ENCODE measurements at regions not wholly inside any gene's neighbourhood (a gene's known extent, or its start where the extent isn't known, plus 50 kb on each side); places are given as distances from the start of the nearest gene placed in this dataset.

DNA sequence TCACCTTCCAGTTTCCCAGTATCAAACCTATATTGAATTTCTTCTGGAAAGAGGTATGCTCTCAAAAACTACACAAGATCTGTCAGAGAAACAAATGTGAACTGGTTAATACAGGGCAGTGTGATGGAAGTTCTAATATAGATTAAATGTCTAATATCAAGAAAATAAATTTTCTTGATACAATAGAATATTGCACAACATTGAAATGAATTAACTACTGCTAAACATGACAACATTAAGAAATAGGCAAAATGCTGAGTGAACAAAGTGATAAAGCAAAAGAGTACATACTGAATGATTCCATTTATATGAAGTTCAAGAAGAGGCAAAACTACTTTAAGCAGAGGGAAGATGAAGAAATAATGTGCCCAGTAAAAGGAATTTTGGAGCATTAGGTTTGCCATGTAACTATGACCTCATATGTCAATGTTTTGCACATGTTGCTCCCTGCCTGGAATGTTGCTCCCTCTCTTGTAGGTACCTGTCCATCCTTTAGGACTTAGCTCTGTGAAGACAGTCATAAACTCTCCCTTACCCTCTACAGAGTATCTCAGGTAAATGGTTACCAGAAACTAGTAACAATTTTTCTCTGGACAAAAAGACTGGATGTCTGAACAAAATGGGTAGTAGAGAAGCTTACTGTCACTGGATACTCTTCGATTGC, 339.0 kb downstream of the RAD51AP2 start:
- CTCF ChIA-PET: no interaction called here
- POLR2A ChIA-PET: no interaction called here
- H3K27me3 ChIP-seq (ENCODE audit: control insufficient read depth, insufficient read depth, low read length): no peaks in the 10 kb centered on the region
- no peak for DNase-seq (ENCODE audit: low read depth)
- H3K36me3 ChIP-seq (ENCODE audit: control insufficient read depth, insufficient read depth, low read length): no peaks in the 10 kb centered on the region
- no peak overlapping the region for H3K4me3 ChIP-seq (ENCODE audit: low read depth, low read length)
- TF ChIP-seq, protein P1, sequence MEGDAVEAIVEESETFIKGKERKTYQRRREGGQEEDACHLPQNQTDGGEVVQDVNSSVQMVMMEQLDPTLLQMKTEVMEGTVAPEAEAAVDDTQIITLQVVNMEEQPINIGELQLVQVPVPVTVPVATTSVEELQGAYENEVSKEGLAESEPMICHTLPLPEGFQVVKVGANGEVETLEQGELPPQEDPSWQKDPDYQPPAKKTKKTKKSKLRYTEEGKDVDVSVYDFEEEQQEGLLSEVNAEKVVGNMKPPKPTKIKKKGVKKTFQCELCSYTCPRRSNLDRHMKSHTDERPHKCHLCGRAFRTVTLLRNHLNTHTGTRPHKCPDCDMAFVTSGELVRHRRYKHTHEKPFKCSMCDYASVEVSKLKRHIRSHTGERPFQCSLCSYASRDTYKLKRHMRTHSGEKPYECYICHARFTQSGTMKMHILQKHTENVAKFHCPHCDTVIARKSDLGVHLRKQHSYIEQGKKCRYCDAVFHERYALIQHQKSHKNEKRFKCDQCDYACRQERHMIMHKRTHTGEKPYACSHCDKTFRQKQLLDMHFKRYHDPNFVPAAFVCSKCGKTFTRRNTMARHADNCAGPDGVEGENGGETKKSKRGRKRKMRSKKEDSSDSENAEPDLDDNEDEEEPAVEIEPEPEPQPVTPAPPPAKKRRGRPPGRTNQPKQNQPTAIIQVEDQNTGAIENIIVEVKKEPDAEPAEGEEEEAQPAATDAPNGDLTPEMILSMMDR (IDR thresholded peaks at IDR 0.05; ENCODE audit: insufficient read depth, low read depth, low read length): no peak

GRCh38 chr2:17177088-17177487, 341.2 kb downstream of the RAD51AP2 start:
- Histone ChIP-seq H3K36me3 (ENCODE audit: control insufficient read depth, insufficient read depth, low read length) (no peaks in the 10 kb centered on the region), H3K27me3 (ENCODE audit: control insufficient read depth, insufficient read depth, low read length) (no peaks in the 10 kb centered on the region), H3K4me3 (ENCODE audit: low read depth, low read length) (no peak overlapping the region)
- ChIA-PET CTCF (no interaction called here), POLR2A (no interaction called here)
- DNase-seq (ENCODE audit: low read depth): no peak
- TF ChIP-seq, protein P1 (IDR thresholded peaks at IDR 0.05; ENCODE audit: insufficient read depth, low read depth, low read length): no peak

DNA sequence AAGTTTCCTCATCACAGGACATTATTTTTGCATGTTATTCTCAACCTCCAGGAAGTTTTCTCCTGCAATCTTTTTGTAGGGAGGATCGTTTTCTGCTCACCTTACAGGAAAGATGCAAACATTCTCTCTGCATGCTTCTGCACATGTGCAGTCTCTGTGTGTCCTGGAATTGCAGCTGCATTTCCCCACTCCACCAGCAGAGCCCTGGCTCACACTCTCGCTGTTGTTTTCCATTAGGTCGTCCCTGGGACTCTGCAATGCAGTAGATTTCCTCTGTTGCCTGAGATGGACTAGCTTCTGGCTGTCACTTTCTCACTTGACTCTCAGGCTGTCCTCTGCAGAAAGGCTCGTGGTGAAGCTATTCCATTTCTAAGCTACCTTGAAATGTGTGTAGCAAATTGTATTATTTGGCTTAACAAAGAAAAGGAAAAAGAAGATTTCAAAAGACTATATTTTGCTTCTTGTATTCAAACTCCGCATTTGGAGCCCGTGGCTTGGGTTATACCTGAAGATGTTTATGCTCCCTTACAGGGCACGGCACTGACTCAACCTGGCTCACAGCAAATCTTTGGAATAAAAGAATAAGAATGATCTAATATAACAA, 346.7 kb downstream of the RAD51AP2 start:
- H3K36me3 ChIP-seq (ENCODE audit: control insufficient read depth, insufficient read depth, low read length): no peaks in the 10 kb centered on the region
- no peak overlapping the region for H3K4me3 ChIP-seq (ENCODE audit: low read depth, low read length)
- CTCF ChIA-PET: interaction anchor here (1.0 kb wide), 1 partner anchor 12 kb away, joined by 4 read pairs; no protein-coding TSS in a partner anchor
- POLR2A ChIA-PET: no interaction called here
- no peaks in the 10 kb centered on the region for H3K27me3 ChIP-seq (ENCODE audit: control insufficient read depth, insufficient read depth, low read length)
- no peak for DNase-seq (ENCODE audit: low read depth)
- TF ChIP-seq, protein P1 (IDR thresholded peaks at IDR 0.05; ENCODE audit: insufficient read depth, low read depth, low read length): peak; percentile 28; the same call in 1 of the 2 replicates

- H3K27me3 ChIP-seq (ENCODE audit: control insufficient read depth, insufficient read depth, low read length): no peaks in the 10 kb centered on the region
- ChIA-PET CTCF (no interaction called here), POLR2A (no interaction called here)
- no peak for DNase-seq (ENCODE audit: low read depth)
- H3K36me3 ChIP-seq (ENCODE audit: control insufficient read depth, insufficient read depth, low read length): no peaks in the 10 kb centered on the region
- TF ChIP-seq, protein P1 (IDR thresholded peaks at IDR 0.05; ENCODE audit: insufficient read depth, low read depth, low read length): no peak
- no peak overlapping the region for H3K4me3 ChIP-seq (ENCODE audit: low read depth, low read length)
These were observed 351.7 kb downstream of the RAD51AP2 start for GRCh38 chr2:17166506-17166905.

GRCh38 chr2:17164550-17164949, 353.7 kb downstream of the RAD51AP2 start:
- Histone ChIP-seq H3K36me3 (ENCODE audit: control insufficient read depth, insufficient read depth, low read length) (no peaks in the 10 kb centered on the region), H3K27me3 (ENCODE audit: control insufficient read depth, insufficient read depth, low read length) (no peaks in the 10 kb centered on the region), H3K4me3 (ENCODE audit: low read depth, low read length) (no peak overlapping the region)
- ChIA-PET CTCF (no interaction called here), POLR2A (no interaction called here)
- TF ChIP-seq, protein P1 (IDR thresholded peaks at IDR 0.05; ENCODE audit: insufficient read depth, low read depth, low read length): no peak
- no peak for DNase-seq (ENCODE audit: low read depth)

All from BJ (cell line).